ENCODE measurements at regions not wholly inside any gene's neighbourhood (a gene's known extent, or its start where the extent isn't known, plus 50 kb on each side); places are given as distances from the start of the nearest gene placed in this dataset.

DNA sequence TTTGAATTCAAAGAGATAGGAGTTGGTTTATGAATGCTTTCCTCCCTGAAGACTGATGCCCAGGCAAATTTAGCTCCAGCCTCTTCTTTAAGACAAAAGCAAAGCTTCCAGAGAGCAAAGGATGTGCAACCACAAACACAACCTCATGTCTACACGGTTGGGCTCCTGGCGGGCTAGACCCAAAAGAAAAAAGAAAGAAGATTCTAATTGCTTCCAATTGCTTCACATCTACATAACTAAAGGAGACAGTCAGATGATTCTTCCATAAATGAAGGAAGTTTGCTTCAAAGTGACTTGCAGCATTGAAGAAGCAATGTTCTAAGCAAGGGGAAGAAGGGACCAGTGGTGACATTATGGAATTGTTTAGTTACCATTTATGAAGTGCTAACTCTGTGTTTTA lies 1603.0 kb upstream of the TENM3 start:
- no peak for TF ChIP-seq EZH2phosphoT487 (IDR thresholded peaks at IDR 0.05; ENCODE audit: low read length)
- TF ChIP-seq EZH2 (optimal IDR thresholded peaks at IDR 0.05; ENCODE audit: low read depth, low read length) = no peak
- TF ChIP-seq, protein P1, sequence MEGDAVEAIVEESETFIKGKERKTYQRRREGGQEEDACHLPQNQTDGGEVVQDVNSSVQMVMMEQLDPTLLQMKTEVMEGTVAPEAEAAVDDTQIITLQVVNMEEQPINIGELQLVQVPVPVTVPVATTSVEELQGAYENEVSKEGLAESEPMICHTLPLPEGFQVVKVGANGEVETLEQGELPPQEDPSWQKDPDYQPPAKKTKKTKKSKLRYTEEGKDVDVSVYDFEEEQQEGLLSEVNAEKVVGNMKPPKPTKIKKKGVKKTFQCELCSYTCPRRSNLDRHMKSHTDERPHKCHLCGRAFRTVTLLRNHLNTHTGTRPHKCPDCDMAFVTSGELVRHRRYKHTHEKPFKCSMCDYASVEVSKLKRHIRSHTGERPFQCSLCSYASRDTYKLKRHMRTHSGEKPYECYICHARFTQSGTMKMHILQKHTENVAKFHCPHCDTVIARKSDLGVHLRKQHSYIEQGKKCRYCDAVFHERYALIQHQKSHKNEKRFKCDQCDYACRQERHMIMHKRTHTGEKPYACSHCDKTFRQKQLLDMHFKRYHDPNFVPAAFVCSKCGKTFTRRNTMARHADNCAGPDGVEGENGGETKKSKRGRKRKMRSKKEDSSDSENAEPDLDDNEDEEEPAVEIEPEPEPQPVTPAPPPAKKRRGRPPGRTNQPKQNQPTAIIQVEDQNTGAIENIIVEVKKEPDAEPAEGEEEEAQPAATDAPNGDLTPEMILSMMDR (IDR thresholded peaks at IDR 0.05; ENCODE audit: low read length) = no peak
- no peak for DNase-seq
- Histone ChIP-seq H2AFZ (ENCODE audit: low read length) (no peak overlapping the region), H3K4me2 (ENCODE audit: low read depth, low read length) (no peak overlapping the region), H3K4me3 (ENCODE audit: low read length) (no peak overlapping the region), H3K27me3 (replicated peaks; ENCODE audit: insufficient read depth, low read length) (no peaks in the 10 kb centered on the region), H3F3A (ENCODE audit: insufficient read depth, low read length) (no peaks in the 10 kb centered on the region), H3K27ac (ENCODE audit: low read length) (no peak overlapping the region), H3K4me1 (ENCODE audit: low read length) (no peaks in the 10 kb centered on the region), H3K9me2 (replicated peaks; ENCODE audit: insufficient read depth, low read length) (no peaks in the 10 kb centered on the region), H3K9me3 (replicated peaks; ENCODE audit: insufficient read depth, low read length) (no peaks in the 10 kb centered on the region), H3K79me2 (ENCODE audit: low read length) (no peaks in the 10 kb centered on the region), H4K20me1 (ENCODE audit: insufficient read depth, low read length) (no peaks in the 10 kb centered on the region), H3K9ac (ENCODE audit: low read length) (no peak overlapping the region), H3K36me3 (replicated peaks; ENCODE audit: insufficient read depth, low read length) (no peaks in the 10 kb centered on the region)

DNA sequence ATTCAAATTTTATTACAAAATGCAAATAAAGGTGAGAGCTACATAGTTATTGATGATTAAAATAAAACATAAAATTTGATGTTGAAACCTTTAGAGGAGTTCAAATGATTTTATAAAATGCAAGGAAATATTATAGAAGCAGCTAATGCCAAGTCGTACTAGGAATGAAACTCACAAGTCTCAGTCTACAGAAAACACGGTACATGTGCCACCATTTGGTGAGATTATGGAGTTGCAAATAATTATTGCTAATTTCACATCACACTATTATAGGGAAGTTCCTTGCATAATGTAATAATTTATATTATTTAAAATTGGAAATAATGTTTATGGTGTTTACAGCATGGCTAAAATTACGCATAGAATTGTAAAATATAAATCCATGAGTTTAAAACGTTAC lies 1601.7 kb upstream of the TENM3 start:
- Histone ChIP-seq H2AFZ (ENCODE audit: low read length) (no peak overlapping the region), H3K27ac (ENCODE audit: low read length) (no peak overlapping the region), H3K4me2 (ENCODE audit: low read depth, low read length) (no peak overlapping the region), H3K4me3 (ENCODE audit: low read length) (no peak overlapping the region), H3K4me1 (ENCODE audit: low read length) (no peaks in the 10 kb centered on the region), H3K9me2 (replicated peaks; ENCODE audit: insufficient read depth, low read length) (no peaks in the 10 kb centered on the region), H3K79me2 (ENCODE audit: low read length) (no peaks in the 10 kb centered on the region), H4K20me1 (ENCODE audit: insufficient read depth, low read length) (no peaks in the 10 kb centered on the region), H3K9ac (ENCODE audit: low read length) (no peak overlapping the region), H3K9me3 (replicated peaks; ENCODE audit: insufficient read depth, low read length) (no peaks in the 10 kb centered on the region), H3K27me3 (replicated peaks; ENCODE audit: insufficient read depth, low read length) (no peaks in the 10 kb centered on the region), H3K36me3 (replicated peaks; ENCODE audit: insufficient read depth, low read length) (no peaks in the 10 kb centered on the region), H3F3A (ENCODE audit: insufficient read depth, low read length) (no peaks in the 10 kb centered on the region)
- no peak for DNase-seq
- TF ChIP-seq EZH2phosphoT487 (IDR thresholded peaks at IDR 0.05; ENCODE audit: low read length) = no peak
- TF ChIP-seq, protein P1 (IDR thresholded peaks at IDR 0.05; ENCODE audit: low read length) = no peak
- no peak for TF ChIP-seq EZH2 (optimal IDR thresholded peaks at IDR 0.05; ENCODE audit: low read depth, low read length)

DNA sequence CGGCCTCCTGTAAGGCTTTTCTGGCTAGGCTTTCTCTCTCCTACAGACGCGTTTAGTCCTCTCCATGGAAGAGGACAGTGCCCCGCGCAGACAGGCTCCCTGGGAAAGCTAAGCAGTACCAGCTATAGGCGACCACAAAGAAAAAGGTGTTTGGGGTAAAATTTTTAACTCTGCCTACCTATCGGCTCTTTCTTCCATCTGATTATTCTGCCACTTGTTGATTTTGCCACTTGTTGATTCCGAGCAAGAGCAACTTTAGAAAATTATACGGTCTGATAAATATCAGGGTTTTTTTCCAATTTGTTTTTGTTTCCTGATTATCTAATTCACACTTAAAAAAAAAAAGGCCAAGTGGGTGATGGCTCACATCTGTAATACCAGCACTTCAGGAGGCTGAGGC lies 1600.5 kb upstream of the TENM3 start:
- Histone ChIP-seq H3K4me2 (ENCODE audit: low read depth, low read length) (no peak overlapping the region), H2AFZ (ENCODE audit: low read length) (no peak overlapping the region), H3F3A (ENCODE audit: insufficient read depth, low read length) (no peaks in the 10 kb centered on the region), H3K4me1 (ENCODE audit: low read length) (no peaks in the 10 kb centered on the region), H3K4me3 (ENCODE audit: low read length) (no peak overlapping the region), H3K36me3 (replicated peaks; ENCODE audit: insufficient read depth, low read length) (no peaks in the 10 kb centered on the region), H3K9me3 (replicated peaks; ENCODE audit: insufficient read depth, low read length) (no peaks in the 10 kb centered on the region), H3K9me2 (replicated peaks; ENCODE audit: insufficient read depth, low read length) (no peaks in the 10 kb centered on the region), H3K79me2 (ENCODE audit: low read length) (no peaks in the 10 kb centered on the region), H4K20me1 (ENCODE audit: insufficient read depth, low read length) (no peaks in the 10 kb centered on the region), H3K27me3 (replicated peaks; ENCODE audit: insufficient read depth, low read length) (no peaks in the 10 kb centered on the region), H3K9ac (ENCODE audit: low read length) (no peak overlapping the region), H3K27ac (ENCODE audit: low read length) (no peak overlapping the region)
- no peak for DNase-seq
- no peak for TF ChIP-seq EZH2 (optimal IDR thresholded peaks at IDR 0.05; ENCODE audit: low read depth, low read length)
- TF ChIP-seq EZH2phosphoT487 (IDR thresholded peaks at IDR 0.05; ENCODE audit: low read length) = no peak
- TF ChIP-seq, protein P1 (IDR thresholded peaks at IDR 0.05; ENCODE audit: low read length) = no peak

Measured in MM.1S (cell line).